ENCODE measurements at regions not wholly inside any gene's neighbourhood (a gene's known extent, or its start where the extent isn't known, plus 50 kb on each side); places are given as distances from the start of the nearest gene placed in this dataset.

DNA sequence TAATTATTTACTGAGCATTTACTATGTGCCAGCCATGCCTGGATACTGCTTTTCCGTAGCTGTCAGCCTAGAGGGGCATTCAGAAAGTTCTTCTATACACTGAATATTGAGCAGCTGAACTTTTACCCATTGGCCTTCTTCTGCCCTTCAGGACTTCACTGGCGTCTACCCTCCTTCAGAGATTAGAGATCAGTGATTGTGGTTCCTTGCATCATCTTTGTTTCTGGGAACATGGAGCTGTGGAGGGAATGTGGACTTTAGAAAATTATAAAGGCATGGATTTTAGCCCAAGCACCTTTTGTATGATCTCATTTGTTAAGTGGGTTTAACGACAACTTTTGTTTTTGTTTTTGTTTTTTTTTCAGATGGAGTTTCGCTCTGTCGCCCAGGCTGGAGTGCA, 58.7 kb upstream of the POU3F1 start:
- TF ChIP-seq CTCF (IDR thresholded peaks at IDR 0.05; ENCODE audit: insufficient read depth, low read length, poor library complexity, severe bottlenecking) (no peak), EZH2phosphoT487 (conservative IDR thresholded peaks at IDR 0.05; ENCODE audit: low read length) (no peak)
